ENCODE measurements at regions not wholly inside any gene's neighbourhood (a gene's known extent, or its start where the extent isn't known, plus 50 kb on each side); places are given as distances from the start of the nearest gene placed in this dataset.

DNA sequence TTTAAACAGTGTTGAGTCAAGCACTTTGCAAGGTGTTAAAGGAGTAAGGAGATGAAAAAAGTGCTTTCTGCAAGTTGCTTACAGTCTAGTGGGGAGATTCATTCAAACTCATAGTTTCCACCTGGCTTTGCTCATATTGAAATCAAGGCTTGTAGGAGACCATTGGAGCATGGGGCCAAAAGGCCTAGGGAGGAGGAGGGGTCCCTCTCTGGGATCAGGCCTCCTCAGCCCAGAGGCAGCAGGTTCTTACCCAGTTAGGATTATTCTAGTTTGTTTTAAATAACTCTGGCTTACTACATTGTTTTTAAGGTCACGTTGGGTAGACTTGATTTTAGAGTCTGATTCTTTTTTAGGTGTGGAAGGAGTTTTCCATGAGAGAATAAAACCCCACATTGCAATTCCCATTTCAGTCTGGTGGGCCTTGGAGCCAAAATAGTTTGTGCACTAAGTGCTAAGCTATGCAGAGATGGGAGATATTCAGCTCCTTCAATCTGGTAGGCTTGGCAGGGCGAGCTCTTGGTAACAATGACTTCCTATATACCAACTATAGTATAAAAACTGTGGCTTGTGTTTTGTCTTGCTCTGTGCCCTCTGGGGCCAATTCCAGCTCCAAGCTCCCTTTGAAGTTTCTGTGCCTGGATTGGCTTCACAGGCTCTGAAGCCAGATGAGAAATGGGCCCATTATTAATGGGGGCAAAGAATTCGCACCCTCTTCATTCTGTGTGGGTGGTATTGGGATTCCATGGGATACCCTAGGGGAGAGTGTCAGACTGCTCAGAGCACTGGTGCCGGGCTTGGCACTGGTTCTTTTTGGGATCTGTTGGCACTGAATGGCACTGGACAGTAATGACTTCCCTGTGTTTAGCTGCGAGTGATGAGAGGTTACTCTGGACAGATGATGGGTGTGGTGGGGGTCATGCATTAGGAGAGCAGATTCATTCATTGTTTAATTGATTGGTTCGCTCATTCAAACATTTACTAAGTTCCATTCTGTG, 301.1 kb downstream of the MYCN start:
- WGBS, 5 donors = 75 to 90% (median 84%) methylated on average over 6 of the region's 6 CpGs
- Histone ChIP-seq H3K27me3 (replicated peaks in 1 of 7) (peaks cover 0 to 12% (median 0%) of the 10 kb centered on the region in 7 donors), H3K4me1 (no peaks in the 10 kb centered on the region), H3K36me3 (no peaks in the 10 kb centered on the region), H3K4me3 (no peak overlapping the region), H3K9me3 (no peaks in the 10 kb centered on the region), H3K27ac (no peak overlapping the region)
- intact Hi-C loops (cut with DNase I; ENCODE audit: low total_unique reads) = no loop called here
- no peak for DNase-seq
- no peak for TF ChIP-seq POLR2A (IDR thresholded peaks at IDR 0.05)
- no peak for TF ChIP-seq POLR2AphosphoS5 (IDR thresholded peaks at IDR 0.05)

DNA sequence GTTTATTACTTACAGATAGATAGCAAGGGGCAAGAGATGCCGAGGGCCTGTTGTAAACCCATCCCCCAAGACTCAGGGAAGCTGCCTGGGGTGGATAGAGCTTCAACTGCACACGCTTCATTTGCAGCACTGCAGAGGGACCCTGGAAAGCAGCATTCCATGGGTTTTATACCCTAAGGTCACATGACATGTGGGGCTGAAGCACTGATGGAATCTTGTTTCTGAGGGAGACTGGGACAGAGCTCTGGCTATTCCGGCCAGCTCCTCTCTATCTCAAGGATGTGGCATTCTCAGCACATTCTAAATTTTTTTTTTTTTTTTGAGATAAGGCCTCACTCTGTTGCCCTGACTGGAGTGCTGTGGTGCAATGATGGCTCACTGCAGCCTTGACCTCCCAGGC, 300.1 kb downstream of the MYCN start:
- H3K27me3 ChIP-seq (replicated peaks in 1 of 7) = peaks cover 0 to 12% (median 0%) of the 10 kb centered on the region in 7 donors
- H3K36me3 ChIP-seq = no peaks in the 10 kb centered on the region
- no peaks in the 10 kb centered on the region for H3K9me3 ChIP-seq
- H3K4me1 ChIP-seq = no peaks in the 10 kb centered on the region
- no peak overlapping the region for H3K4me3 ChIP-seq
- DNase-seq = no peak
- intact Hi-C loops (cut with DNase I; ENCODE audit: low total_unique reads) = no loop called here
- H3K27ac ChIP-seq = no peak overlapping the region
- WGBS, 5 donors = 70 to 93% (median 81%) methylated on average over 3 of the region's 3 CpGs
- TF ChIP-seq, protein P1, sequence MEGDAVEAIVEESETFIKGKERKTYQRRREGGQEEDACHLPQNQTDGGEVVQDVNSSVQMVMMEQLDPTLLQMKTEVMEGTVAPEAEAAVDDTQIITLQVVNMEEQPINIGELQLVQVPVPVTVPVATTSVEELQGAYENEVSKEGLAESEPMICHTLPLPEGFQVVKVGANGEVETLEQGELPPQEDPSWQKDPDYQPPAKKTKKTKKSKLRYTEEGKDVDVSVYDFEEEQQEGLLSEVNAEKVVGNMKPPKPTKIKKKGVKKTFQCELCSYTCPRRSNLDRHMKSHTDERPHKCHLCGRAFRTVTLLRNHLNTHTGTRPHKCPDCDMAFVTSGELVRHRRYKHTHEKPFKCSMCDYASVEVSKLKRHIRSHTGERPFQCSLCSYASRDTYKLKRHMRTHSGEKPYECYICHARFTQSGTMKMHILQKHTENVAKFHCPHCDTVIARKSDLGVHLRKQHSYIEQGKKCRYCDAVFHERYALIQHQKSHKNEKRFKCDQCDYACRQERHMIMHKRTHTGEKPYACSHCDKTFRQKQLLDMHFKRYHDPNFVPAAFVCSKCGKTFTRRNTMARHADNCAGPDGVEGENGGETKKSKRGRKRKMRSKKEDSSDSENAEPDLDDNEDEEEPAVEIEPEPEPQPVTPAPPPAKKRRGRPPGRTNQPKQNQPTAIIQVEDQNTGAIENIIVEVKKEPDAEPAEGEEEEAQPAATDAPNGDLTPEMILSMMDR (IDR thresholded peaks at IDR 0.05 in 8 of 11, conservative IDR thresholded peaks at IDR 0.05 in 3 of 11) = no peak
- no peak for TF ChIP-seq POLR2AphosphoS5 (IDR thresholded peaks at IDR 0.05)
- no peak for TF ChIP-seq POLR2A (IDR thresholded peaks at IDR 0.05)

DNA sequence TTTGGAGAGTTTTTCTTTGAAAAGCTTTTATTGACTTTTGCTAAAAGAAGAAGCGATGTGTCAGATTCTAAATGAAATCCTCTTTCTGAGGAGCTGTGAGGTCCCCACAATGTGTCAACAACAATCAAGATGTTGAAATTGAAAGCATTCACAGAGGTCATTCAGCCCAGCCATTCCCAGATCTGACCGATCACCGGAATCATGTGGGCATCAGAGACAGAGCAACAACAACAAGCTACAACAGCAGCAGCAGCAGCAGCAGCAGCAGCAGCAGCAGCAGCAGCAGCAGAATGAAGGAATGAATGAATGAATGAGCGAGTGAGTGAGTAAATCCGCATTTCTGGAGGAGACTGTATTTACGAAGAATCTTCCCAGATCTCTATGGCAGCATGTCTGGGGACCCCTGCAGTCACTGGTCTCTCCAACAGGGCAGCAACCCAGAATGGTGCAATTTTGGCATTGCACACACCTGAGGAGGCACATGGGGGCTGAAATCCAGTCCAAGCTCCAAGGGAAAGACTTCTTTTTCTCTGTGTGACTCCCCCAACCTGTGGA, 299.0 kb downstream of the MYCN start:
- Histone ChIP-seq H3K4me1 (no peaks in the 10 kb centered on the region), H3K36me3 (no peaks in the 10 kb centered on the region), H3K27ac (no peak overlapping the region), H3K27me3 (replicated peaks in 1 of 7) (peaks cover 0 to 12% (median 0%) of the 10 kb centered on the region in 7 donors), H3K9me3 (no peaks in the 10 kb centered on the region), H3K4me3 (no peak overlapping the region)
- 86 to 94% (median 88%) methylated on average over 6 of the region's 6 CpGs for WGBS, 5 donors
- DNase-seq = no peak
- intact Hi-C loops (cut with DNase I; ENCODE audit: low total_unique reads) = no loop called here
- TF ChIP-seq POLR2AphosphoS5 (IDR thresholded peaks at IDR 0.05) = no peak
- no peak for TF ChIP-seq POLR2A (IDR thresholded peaks at IDR 0.05)
- TF ChIP-seq, protein P1 (IDR thresholded peaks at IDR 0.05 in 8 of 11, conservative IDR thresholded peaks at IDR 0.05 in 3 of 11) = no peak

DNA sequence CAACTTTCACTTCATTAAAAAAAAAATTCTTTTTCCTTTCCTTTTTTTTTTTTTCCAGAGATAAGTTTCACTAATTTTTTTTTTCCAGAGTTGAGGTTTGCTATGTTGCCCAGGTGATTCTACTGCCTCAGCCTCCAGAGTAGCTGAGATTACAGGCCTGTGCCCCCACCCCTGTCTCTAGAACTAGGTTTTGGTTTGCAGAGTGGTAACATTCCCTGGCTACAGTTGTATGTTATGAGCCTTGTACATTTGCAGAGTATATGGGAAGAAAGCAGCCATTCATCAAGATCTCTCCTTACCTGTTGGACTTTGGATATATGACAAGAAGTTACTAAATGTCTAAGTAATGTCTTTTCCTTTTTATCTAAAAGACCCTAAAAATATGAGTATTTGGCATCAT, 298.4 kb downstream of the MYCN start:
- no peak for DNase-seq
- no peak overlapping the region for H3K27ac ChIP-seq
- H3K9me3 ChIP-seq = no peaks in the 10 kb centered on the region
- intact Hi-C loops (cut with DNase I; ENCODE audit: low total_unique reads) = no loop called here
- no peak overlapping the region for H3K4me3 ChIP-seq
- TF ChIP-seq, protein P1 (IDR thresholded peaks at IDR 0.05 in 8 of 11, conservative IDR thresholded peaks at IDR 0.05 in 3 of 11) = no peak
- TF ChIP-seq POLR2AphosphoS5 (IDR thresholded peaks at IDR 0.05) (no peak), POLR2A (IDR thresholded peaks at IDR 0.05) (no peak)
- H3K4me1 ChIP-seq = no peaks in the 10 kb centered on the region
- peaks cover 0 to 12% (median 0%) of the 10 kb centered on the region in 7 donors for H3K27me3 ChIP-seq (replicated peaks in 1 of 7)
- no peaks in the 10 kb centered on the region for H3K36me3 ChIP-seq
